IPS DF 4.7 (cell line): ENCODE measurements at regions not wholly inside any gene's neighbourhood (a gene's known extent, or its start where the extent isn't known, plus 50 kb on each side); places are given as distances from the start of the nearest gene placed in this dataset.

ENCODE experiments used
- DNase-seq: peaks from one replicate; pipeline ENCODE4 v3.0.0-alpha.2; 2013; ENCODE audit warnings: low spot score; ENCODE audit errors: extremely low read depth

DNA sequence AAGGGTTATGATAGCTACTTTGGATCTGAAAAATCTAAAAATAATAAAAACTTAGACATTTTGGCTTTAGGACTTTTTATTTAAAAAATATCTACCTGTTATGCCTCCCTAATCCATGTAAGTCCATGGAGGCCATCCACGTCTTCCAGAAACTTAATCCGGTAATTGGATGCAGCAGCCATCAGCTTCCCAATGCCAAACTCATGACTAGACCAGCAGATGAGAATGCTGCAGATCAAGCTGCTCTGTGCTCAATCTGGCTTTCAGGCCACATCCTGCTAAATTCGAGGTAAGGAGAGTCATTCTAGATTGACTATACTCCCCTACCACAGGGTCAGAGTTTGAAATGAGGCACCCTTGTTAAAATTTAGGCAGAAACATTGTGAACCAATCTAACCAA lies 168.5 kb upstream of the TCERG1L start:
- DNase-seq: no peak

DNA sequence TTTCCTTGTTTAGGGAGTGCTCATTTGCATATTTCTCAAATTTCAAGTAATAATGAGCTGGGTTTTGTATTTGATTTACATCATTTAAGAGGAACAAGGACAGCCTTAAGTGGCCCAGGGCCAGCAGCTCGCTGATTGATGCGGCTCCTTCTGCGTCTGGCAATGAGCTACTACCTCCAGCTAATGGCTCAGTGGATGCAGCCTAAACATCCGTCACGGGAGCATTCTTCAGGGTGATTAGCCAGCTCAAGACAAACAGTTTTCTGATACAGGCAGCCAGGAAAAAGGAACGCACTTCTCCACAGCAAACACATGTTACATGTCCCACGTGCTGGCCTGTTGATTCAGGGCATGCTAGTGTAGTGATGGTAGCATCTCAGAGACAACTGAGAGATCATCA lies 169.3 kb upstream of the TCERG1L start:
- no peak for DNase-seq

DNA sequence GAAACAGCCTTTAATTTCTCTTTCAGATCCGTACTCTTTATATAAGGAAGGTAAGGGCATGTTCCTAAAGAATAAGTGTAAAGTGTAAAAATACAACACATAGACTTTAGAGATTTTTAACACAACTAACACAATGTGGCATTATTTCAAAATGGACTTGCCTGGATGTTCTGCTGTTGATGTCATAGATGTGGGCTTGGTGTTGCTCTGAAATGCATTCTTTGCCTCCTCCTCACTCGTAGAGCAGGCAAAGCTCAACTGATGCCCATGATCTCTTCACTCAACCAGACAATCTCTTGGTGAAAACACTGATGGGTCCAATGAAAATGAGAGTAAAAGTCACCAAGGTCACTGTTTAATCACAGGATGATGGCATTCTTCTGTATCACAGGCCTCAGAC lies 174.2 kb upstream of the TCERG1L start:
- DNase-seq: no peak

DNA sequence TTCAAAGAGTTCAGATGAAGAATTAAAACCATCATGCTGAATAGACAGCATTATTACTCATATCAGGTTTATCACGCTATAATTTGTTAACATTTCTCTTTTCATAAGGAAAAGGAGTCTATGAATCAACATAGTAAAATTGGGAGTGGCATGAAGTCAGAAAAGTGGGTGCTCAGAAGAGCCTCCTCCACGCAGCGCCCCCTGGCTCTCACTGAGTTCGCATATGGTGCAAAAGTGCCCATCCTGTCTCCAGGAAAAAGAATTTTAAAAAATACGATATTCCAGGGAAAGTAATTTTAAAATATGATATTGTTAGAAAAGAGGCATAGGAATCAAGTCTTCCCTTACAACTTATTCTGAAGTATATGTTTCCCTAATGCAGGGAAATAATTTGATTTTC lies 176.3 kb upstream of the TCERG1L start:
- no peak for DNase-seq

DNA sequence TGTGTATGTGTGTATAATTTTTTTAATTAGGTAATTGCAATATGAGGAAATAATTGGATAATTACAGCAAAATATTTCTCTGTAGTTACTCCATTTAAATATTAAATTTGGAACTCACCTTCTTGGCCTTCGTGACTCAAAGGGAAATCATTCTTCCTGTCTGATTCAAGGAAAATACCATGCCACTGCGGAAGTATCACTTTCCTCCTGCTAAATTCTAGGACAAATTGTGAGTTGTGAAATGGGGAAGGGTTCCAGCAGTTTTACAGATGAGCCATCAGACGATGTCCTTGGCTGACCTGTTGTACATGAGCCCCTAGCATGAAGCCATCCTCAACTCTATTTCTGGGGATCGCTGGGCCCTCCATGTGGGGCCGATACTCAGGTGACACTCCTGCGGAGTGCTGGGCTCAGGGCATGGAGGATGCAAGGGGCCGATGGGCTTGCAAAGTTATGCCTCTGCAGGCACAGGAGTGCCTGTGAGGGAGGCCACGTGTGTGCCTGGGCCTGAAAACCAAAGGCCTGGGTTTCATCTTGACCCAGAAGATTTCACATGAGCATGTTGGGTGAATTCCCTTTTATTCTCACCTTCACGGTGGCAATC lies 179.6 kb upstream of the TCERG1L start:
- no peak for DNase-seq

DNA sequence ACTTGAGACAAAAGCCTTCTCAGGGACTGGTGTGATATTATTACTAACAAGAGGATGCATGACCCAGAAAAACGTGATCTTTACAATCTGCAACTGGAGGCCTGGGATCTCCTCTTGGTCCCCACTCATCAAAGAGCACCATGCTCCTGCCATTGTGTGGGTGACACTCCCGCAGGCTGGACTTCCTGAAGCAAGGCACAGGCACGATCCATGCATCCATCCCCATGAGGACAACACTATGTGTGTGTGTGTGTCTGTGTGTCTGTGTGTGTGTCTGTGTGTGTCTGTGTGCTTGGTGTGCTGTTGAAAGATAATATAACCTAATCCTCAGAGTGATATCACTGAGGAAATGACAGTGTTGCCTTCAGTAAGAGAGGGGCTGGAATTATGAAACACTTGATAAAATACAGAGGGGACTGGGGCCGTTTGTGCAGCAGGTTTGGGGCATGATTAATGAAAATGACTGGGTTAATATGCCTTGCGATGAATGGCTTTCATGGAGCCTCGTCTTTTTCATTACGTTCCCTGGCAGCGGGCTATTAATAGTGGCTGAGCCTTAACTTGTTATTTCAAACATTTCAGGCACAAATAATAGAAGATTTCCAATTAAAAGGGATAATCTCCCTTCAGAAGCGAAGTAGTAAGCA lies 180.8 kb upstream of the TCERG1L start:
- DNase-seq: no peak

DNA sequence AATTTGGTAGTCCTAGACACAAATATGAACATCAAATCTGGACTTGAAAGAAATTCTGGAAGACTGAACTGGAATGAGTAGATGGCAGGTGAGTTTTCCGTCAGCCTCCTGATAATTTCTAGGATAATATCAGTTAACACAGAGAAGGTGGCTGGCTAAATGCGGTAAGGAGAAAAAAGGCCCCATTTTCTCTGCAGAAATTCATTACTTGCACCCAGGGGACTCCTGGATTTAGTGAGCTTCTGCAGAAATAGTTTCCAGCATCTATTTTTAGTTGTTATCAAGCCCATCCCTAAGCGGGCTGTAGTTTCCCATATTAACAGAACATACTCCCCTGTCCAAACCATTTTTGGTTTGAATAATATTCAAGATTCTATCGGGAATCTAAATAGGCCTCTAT lies 181.9 kb upstream of the TCERG1L start:
- no peak for DNase-seq

DNA sequence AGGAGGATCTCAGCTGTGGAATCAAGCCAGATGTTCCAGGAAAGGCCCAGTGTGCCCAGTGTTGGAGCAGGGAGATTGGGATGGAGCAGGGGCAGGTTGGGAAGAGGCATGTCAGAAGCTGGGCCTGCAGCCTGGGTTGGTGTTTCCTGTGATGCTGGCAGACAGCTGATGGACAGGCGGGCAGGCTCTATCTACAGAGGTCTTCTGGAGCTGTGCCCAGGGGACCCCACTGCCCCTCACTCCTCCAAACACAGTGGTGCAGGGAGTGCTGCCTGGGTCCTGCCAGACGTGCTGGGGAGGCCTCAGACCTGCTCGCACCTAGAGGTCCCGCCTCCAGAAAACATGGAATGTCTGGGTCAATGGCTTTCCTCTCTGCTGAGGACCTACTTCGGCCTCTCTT lies 182.9 kb upstream of the TCERG1L start:
- no peak for DNase-seq

DNA sequence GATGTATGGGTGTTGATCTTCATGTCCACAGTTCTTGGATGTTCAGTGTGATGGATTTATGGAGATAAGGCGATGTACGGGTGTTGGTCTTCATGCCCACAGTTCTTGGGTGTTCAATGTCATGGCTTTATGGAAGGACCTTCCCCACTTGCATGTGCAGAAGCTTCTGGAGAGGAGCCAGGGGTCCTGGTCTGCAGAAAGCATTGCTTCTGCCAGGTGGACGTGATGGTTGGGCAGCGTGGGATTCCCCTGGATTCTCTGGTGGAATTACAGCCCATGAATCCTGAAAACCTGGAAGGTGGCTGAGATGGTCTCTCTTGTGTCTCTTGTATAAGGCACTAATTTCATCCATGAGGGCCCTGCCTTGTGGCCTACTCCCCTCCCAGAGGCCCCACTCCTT lies 183.7 kb upstream of the TCERG1L start:
- DNase-seq: no peak

DNA sequence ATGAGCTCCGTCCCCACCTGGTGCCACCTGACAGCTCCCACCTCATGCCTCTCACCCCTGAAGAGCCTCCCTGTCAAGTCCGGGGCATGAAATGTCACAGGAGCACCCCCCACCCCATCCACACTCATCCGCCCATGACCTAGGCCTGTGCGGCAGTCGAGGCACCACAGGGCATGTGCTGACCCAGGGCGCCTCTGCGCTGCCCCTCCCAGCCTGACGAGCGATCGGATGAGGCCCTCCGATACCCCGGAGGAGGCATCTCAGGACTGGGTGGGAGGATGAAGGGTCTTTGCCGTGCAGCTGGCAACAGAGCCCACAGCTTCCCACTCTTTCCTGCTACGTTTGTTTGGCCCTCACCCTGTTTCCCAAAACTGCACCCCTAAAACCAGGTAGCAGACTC lies 184.4 kb upstream of the TCERG1L start:
- no peak for DNase-seq

DNA sequence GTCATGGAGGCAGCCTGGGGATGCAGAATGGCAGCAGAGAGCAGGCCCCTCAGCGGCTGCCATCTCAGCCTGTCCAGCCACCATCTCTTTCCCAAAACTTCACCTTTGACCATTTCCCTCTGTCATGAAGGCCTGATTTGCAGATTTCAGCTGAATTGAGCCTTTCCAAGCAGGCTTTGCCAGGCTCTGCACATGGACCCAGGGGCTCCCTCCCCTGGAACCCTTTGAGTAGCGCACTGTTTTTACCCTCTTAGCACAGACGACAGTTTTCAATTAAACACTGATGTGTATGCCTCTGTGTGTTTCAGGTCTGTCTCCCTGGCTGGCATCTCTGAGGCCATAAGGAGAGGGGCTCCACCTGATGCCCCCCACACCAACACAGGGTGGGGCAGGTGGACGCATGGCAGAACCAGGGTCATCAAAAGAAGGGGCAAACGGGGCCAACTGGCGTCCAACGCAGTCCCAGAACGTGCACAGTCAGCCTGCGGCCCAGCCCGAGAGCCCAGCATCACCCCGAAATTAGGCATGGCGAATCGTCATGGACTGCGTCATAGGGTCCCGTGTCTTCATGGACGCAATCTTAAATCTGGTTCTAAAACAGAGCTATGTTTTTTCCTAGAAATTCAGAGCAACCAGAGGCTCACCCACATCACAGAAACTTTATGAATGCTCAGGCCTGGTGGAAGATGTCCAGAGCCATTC lies 185.0 kb upstream of the TCERG1L start:
- DNase-seq: no peak

DNA sequence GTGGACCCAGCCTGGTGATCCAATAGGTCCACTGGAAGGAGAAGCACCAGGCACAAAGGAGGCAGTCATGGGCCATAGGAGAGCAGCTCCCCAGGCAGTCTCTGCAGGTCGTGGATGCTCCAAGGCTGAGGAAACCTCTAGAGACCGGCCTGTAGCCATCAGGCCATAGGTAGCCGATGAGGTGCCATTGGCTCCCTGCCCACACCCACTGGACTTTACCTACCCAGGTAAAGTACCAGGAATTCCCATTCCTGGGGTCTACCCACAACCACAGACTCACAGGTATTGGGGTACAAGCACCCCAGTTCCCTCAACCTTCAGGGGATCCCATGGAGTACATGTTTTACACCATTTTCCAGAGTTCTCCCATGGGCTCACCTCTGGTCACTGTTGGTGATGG lies 188.0 kb upstream of the TCERG1L start:
- DNase-seq: no peak

DNA sequence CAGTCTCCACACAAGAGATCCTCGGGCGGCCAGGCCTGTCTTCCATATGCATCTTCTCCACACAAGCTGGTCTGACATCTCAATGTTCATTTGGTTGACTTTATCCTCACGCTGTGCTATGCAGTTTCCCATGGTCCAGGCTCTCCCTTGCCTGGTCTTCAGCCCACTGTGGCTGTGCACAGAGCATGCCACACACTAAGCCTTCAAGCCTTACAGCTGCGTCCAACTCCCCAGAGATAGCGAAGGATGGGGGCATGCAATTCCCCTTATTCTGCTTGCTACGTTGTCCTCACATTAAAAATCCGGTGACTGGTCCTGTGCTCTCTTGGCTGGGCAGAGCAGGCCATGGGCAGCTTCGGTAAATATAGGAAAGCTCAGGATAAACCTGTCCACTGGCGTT lies 188.7 kb upstream of the TCERG1L start:
- DNase-seq: no peak

DNA sequence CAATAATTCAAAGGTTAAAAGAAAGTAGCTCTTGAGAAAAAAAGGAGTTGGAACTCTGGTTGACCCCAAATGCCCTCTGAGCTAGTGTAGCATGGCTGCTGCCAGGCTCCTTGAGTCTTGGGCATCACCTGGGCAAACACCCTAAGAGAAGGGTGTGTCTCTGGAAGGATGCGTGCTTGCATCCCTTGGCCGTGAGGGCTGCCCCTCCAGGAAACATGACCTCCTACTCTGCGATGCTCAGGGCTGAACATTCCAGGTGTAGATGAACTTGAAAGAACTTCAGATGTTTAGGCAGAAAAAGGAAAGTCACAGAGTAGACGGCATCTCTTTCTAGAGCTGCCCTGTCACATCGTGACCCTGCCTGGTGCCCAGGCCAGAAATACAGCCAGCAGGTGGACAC lies 189.4 kb upstream of the TCERG1L start:
- DNase-seq: no peak

DNA sequence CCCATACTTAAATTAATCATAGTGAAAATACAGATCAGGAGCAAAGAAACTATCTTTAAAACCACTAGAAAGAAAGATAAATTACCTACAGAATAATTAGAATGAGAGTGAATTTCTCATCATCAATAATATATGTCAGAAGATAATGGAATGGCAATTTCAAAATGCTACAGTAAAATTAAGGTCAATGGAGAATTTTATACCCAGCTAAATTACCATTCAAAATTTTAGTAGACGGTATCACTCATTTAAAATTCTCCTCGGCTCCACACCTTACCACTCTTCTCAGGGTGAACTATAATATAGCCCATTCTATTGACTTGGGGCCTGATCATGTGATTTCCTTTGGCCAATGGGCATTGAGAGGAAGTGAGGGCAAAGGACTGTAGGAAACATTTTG lies 192.5 kb upstream of the TCERG1L start:
- no peak for DNase-seq

DNA sequence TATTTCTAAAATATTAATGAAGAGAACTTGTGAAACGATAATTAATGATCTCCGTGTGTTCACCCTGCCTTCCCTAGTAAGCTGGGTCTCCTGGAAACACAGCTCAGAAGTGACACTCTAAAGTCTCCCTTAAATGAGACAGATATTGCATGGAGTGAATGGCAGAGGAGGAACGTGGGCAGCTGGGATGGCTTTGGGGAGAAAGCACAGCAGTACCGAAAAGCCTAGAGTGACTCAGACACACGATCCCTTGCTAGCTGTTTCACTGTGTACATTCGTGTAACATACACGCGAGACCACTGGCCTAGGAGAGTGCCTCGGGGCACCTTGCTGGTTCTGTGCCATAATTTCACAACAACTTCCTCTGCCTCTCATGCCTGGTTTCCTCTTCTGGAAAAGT lies 199.9 kb upstream of the TCERG1L start:
- no peak for DNase-seq

DNA sequence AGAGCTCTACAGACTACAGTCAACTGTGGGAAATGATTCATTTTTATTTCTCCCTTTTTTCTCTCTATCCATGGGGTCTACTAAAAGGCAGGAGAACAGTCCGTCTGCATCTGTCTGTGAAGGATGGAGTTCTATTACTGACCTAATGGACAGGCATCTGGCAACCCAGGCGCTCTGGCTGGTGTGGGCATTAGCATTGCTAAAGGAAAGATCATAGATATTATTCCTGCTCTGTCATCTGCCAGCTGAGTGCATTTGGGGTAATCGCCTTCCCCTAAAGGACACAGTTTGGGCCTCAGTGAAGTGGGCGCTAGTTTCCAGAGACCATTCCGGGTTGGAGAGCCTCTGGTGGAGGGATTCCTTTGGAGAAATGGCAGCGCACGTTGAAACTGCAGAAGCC lies 201.3 kb upstream of the TCERG1L start:
- no peak for DNase-seq

DNA sequence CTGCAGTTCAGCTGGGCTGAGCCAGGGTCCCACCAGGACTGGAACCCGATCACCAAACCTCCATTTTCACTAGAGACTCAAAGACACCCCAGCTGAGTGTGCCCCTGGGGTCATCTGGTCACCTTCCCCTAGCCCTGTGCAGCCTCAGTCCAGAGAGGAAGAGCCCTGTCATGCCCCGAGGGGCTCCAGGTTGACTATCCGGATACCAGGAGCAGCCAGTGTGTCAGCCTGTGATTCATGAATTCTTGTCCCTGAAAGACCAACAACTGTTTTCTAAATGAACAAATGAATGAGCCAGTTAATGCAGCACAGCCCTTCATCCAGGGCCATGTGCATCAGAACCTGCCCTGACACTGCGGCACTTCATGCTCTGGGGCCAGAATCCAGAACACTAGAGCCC lies 201.9 kb upstream of the TCERG1L start:
- no peak for DNase-seq

DNA sequence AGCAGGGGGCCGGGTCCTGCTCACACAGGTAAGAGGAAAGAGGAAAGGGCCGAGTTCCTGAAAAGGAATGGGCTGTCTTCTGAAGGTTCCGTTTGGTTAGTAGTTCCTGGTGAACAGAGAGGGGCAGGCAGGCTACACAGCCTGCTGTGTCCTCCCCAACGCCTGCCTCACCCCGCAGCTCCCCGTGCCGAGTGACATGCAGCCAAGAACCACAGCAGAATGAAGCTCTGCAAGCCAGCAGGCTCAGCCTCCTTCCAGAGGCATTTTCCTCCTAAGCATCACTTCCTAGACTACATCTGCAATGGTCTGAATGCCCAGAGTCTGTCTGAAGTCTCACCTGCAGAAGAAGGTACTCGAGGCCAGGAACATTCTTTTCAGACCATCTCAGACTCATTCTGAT lies 202.4 kb upstream of the TCERG1L start:
- no peak for DNase-seq

DNA sequence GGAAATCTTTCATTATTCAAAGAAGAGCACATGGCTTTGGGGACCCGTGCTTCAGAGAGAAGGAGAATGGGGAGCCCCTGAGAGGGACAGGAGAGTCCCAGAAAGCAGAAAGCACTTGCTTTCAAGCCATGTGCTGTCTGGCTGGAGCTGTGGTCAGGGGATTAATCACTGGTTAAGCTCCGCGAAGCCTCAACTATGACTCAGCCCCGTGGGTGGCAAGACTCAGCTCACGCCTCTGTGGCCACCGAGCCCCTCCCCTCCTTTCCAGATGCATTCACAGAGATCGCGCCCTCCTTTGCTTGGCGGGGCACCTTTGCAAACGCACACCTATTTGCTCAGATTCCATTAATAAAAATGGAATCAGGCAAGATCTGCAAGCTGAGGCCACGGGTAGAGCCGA lies 202.9 kb upstream of the TCERG1L start:
- no peak for DNase-seq

DNA sequence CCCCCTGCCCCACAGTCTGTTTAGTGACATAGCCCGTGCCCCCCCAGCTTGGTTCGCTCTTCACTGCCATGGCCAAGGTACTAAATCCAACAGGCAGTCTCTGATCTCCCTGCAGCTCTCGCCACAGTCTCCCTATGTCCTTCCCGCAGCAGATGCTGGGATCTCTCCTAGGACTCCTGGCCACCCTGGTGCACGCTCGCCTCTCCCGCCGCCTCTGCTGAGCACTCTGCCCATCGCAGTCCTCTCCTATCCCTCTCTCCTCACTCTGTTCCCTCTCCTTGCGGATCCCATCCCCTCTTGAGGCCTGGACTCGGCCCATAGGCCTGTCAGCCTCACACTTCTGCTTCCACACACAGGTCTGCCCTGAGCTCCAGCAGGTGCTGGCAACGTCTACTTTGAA lies 204.8 kb upstream of the TCERG1L start:
- no peak for DNase-seq

DNA sequence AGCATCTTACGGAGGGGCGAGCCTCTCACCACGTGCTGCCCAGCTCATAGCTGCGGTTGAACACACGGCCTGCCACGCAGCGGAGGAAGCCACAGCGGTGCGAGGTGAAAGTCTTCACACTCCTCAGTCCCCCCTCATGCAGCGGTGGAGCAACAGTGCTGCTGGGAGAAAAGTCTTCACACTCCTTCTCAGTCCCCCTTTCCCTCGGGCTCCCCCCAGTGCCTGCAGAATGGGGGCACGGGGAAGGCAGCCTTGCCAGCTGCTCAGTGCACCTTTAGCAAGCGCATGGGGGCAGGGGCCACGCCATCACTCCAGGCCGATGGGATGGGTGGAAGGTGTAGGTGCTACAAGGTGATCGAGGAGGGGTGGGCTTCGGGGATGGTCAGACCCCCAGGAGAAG lies 206.3 kb upstream of the TCERG1L start:
- DNase-seq: no peak
